ENCODE measurements at regions not wholly inside any gene's neighbourhood (a gene's known extent, or its start where the extent isn't known, plus 50 kb on each side); places are given as distances from the start of the nearest gene placed in this dataset.
"Not testable (repeated sequence)": the region's sequence is repeated elsewhere in the genome, so short reads cannot be mapped to it uniquely, and the experiment has no call there.

DNA sequence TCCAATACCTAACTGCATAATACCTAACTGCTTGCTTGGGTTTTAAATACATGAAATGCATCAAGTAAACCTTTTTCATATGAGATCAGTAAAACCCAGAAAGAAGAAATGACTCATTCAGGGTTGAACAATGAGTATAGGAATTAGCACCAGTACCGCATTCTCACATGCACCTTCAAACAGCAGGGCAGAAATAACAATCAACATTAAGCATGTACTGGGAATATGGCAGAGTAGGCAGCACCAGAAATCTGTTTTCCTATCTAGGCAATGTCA, 850.3 kb upstream of the SORCS1 start:
- no peak for DNase-seq (ENCODE audit: low read depth)

GRCh38 chr10:108014145-108014901, 849.8 kb upstream of the SORCS1 start:
- no peak for DNase-seq (ENCODE audit: low read depth)

DNA sequence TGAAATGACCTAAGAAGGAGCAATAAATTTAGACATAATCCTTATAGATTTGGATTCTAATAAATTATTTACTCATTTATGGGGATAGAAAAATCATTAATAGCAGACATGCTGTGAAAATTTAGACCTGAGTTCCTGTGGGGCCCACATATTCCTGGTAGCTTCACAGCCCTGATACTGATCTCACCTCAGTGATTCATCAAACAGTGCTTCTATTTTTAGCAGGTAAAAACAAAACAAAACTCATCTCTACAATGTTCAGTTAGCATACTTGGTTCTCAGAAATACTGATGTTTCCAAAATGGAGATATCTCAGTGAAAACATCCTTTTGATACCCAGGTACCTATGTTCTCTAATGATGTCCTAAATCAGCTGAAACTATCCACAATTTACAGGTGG, 841.1 kb upstream of the SORCS1 start:
- DNase-seq (ENCODE audit: low read depth): no peak

DNA sequence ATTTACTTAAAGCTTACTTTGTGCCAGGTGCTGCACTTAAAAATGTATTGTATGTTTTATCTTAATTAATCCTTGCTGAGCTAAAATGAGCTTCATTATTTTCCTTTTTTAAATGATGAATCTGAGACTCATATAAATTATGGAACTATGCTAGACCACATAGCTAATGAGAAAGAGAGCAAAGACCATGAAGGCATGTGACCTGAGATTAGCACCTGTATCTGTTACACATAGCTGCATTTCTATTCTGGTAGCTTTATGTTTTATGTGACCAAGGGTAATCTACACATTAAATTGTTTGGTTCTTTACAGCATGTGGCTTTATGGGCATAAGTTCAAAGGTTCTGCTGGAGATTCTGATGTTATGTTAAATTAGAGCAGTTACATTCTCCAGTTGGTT, 839.1 kb upstream of the SORCS1 start:
- DNase-seq (ENCODE audit: low read depth): no peak

GRCh38 chr10:108003061-108003460, 838.6 kb upstream of the SORCS1 start:
- DNase-seq (ENCODE audit: low read depth): no peak

GRCh38 chr10:108000365-108000764, 835.9 kb upstream of the SORCS1 start:
- DNase-seq (ENCODE audit: low read depth): no peak

DNA sequence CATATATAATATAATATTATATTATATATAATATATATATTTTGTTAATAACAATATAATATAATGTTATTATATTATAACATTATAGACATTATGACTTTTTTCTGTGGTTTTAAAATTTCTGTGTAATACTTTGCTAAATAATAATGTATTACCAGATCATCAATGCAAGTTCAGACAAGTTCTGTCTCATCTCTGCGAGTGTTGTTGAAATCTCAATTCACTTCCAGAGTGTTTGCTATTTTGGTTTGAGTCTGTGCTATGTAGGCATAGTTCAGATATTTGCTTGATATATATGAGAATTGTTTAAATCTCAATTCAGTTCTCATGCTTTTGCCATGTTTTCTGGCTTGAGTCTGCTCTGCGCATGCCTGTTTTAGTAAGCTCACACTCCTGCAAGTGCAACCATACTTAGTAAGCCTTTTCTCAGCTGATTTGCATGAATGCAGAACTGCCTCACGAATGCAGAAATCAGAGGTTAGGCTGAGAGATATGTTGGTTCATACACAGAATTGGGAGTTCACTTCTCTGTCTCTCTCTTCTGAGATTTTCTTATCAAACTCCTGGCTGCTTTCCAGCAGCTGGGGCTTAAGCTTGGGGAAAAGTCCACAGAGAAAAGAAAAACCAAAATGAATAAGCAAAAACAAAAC, 830.2 kb upstream of the SORCS1 start:
- no peak for DNase-seq (ENCODE audit: low read depth)

- DNase-seq (ENCODE audit: low read depth): no peak
Observed at GRCh38 chr10:107986571-107986970, 822.1 kb upstream of the SORCS1 start.

DNA sequence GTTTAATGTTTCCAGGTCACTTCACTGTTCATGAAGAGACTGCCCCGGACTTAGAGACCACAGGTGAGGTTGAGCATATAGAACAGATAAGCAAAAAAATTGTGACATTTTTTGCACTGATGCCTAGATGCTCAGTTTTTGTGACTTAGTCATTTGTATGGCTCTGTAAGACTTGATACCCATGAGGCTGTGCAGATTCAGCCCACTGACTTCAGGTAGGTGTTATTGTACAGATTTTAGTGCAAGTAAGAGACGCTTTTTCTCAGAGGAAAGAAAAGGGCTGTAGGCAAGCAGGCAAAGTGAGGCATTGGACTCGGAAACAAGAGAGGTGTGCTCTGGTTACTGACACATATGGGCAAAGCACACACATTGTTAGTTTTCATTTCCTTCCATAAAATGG, 820.1 kb upstream of the SORCS1 start:
- DNase-seq (ENCODE audit: low read depth): no peak

- DNase-seq (ENCODE audit: low read depth): no peak
Observed at GRCh38 chr10:107984149-107984548, 819.6 kb upstream of the SORCS1 start.

DNA sequence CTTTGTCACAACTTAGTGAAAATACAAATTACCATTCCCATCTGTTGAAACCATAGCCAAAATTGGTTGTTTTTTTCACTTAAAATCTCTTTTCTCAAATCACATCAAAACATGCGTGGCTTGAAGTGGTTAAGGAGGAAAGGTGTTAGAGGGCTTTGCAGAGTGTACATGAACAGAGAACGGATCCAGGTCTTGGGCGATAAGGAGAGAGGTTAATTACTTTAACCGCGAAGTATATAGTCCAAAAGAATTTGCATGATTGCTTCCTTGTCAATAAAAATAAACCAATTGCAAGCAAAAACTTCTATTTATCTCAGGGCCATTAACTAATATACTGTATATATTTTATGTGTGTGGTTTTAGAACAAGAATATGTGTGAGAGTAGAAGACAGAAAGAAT, 813.9 kb upstream of the SORCS1 start:
- no peak for DNase-seq (ENCODE audit: low read depth)

GRCh38 chr10:107971973-107972372, 807.5 kb upstream of the SORCS1 start:
- peak; percentile 58 for DNase-seq (ENCODE audit: low read depth)

GRCh38 chr10:107971411-107971810, 806.9 kb upstream of the SORCS1 start:
- no peak for DNase-seq (ENCODE audit: low read depth)

DNA sequence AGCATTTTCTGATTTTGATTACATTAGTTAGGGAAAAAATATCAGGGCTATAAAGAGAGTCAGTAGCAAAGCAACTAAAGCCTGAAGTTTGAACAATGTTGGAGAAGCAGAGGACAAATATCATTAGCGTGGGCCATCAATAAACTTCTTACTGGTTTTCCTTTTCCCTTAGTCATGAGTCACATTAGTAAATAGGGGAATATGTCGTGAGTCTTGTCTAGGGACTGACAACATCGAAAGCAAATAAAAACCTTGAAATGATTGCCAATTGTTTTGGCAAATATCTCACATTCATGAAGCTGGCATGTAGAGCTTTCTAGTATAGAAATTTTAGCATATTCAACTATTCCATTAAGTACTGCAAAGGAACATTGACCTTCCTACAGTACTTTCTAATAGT, 806.0 kb upstream of the SORCS1 start:
- DNase-seq (ENCODE audit: low read depth): no peak

DNA sequence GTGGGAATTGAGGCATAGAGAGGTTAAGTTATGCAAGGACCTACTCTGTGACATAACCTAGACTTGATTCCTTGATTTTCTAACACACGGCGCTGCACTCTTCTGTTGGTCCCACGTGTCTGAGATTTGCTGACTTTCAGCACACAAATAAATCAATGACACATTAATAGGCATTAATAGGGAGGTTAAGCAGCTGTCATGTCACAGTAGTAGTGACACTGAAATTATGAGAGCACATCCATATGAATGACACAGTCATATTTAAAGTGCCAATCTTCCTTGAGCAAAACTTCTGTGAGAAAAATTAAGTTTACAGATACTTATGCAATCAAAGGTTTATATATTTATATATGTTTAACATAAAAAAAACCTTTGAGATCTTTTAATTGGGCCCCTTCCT, 805.4 kb upstream of the SORCS1 start:
- DNase-seq (ENCODE audit: low read depth): no peak

- no peak for DNase-seq (ENCODE audit: low read depth)
Observed at GRCh38 chr10:107966826-107967225, 802.3 kb upstream of the SORCS1 start.

- no peak for DNase-seq (ENCODE audit: low read depth)
Observed at GRCh38 chr10:107952649-107953556, 788.4 kb upstream of the SORCS1 start.

GRCh38 chr10:107950411-107951062, 786.0 kb upstream of the SORCS1 start:
- DNase-seq (ENCODE audit: low read depth): not testable (repeated sequence)

DNA sequence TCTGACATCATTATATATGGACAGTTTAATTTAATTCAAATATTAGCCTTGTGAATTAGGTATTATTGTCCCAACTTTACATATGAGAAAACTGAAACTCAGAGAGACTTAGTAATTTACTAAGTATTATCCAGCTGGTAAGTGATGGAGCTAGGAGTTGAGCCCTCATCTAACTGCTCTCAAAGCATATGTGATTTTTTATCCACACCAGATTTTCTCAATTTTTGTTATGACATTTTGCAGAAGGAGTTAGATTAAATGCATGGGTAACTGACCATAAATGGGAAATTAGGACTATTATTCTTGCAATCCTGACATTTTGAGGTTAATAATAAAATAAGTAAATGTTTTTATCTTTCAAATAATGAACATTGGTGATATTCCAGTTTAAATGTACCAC, 778.3 kb upstream of the SORCS1 start:
- no peak for DNase-seq (ENCODE audit: low read depth)

DNA sequence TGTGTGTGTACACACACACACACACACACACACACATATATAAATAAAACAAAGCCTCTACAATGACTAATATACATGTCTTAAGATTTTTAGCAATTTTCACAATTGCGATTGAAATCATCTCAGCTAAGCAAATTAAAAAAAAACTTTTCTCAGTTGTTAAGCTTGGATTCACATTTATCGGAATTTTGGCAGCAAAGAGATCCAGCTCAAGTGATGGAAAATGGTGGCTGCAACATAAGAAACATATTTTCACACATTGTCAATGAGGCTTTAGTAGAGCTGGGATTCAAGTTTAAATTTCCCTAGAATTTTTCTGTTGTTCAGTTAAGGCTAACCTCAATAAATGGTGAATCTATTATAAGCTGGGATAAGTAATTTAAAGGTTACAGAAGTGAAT, 768.6 kb upstream of the SORCS1 start:
- no peak for DNase-seq (ENCODE audit: low read depth)

DNA sequence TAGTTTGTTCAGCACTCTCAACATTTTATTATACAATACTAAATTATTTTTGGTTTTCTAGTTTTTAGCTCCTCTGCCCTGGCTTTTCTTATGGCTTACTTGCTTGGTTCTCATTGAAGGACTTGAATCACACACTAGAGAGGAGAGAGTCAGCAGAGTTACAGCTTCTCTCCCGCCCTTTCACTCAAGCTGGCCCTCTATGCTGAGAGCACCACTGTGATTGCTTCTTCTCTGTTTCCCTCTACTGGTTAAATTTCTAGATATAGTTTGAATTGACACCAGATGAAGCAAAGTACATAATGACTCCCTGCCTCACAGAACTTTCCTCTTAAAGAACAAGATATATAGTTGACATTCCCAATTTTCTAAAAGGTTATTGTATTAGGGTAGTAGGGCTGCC, 767.3 kb upstream of the SORCS1 start:
- no peak for DNase-seq (ENCODE audit: low read depth)

DNA sequence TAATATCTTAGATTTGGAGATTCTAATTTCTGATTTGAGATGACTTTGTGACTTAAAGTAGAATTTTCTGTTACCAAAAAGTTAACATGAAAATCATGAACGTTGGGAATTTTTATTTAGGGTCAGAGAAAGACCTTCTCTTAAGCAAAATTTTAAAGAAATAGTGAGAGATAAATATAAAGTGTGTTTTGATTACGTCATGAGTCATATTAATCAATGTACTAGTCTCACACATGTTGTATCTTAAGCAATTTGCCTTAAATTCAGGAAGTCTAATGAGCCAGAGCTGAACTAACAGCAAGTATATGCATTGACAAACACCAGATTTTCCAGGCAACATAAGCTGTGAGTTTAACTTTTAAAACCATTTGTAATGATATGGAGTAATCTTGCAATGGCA, 765.5 kb upstream of the SORCS1 start:
- no peak for DNase-seq (ENCODE audit: low read depth)
